ENCODE measurements at regions not wholly inside any gene's neighbourhood (a gene's known extent, or its start where the extent isn't known, plus 50 kb on each side); places are given as distances from the start of the nearest gene placed in this dataset.

DNA sequence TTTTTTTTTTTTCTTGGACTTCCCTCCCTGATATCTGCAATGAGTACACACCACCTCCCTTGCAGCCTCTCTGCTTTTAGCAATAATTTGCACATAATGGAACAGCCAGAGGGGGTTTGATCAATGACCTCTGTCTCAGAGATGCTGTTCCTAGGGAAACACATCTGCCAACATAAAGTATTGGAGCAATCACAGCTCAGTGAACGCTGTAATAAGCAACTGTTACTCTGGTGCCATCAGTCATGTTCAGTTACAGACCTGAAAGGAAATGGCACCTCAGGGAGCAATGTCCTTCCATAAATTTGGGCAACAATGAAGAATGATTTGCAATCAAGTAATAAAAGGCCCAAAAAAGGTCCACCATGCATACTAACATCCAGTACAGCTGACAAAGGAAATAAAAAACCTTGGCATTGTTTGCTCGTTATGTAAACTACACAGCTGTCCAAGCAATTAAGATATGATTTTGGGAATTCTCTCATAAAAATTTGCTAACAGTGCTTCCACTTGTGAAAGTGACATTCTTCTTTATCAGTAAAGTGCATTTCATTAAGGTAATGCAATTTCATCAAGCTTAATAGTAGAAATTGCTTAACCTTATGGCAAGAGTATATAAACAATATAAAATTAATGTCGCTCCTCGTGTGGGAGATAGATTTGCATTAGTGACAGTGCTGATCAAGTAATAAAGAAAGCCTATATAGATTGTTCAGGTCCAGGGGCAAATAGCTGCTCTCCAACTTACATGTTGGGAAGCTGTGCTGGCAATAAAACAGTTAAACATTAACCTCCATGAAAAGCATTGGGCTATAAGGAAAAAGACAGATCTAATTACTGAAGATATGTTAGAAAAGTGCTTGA is 167.8 kb downstream of the RASEF start:
- no peaks in the 10 kb centered on the region for H3K27me3 ChIP-seq (ENCODE audit: insufficient read depth, low read length)
- no peak overlapping the region for H3K27ac Mint-ChIP-seq
- no peak overlapping the region for H2BK5ac ChIP-seq (ENCODE audit: insufficient read length, low read length)
- H3K4me2 ChIP-seq (ENCODE audit: insufficient read depth, insufficient read length, low read length), result no peak overlapping the region
- no peak overlapping the region for H3K9ac ChIP-seq (ENCODE audit: extremely low read depth, insufficient read length, low read length)
- no peak overlapping the region for H3T11ph ChIP-seq (ENCODE audit: low read length)
- H3K18ac ChIP-seq (ENCODE audit: insufficient read length, low read depth, low read length), result no peak overlapping the region
- no peak overlapping the region for H2AFZ ChIP-seq (ENCODE audit: low read length)
- no peak overlapping the region for H4K91ac ChIP-seq (ENCODE audit: insufficient read length, low read depth, low read length)
- no peak overlapping the region for H3K56ac ChIP-seq (ENCODE audit: insufficient read length, low read depth, low read length)
- H3K36me3 Mint-ChIP-seq (ENCODE audit: insufficient read depth in 1 of 3, low read depth in 3 of 3), result peaks cover 4 to 11% (median 9%) of the 10 kb centered on the region in 3 experiments; a peak in 5 of 7 replicates
- no peak overlapping the region for H2BK20ac ChIP-seq (ENCODE audit: low read depth, low read length, poor library complexity, severe bottlenecking)
- H4K20me1 ChIP-seq (ENCODE audit: control insufficient read depth, insufficient read depth, insufficient read length), result no peaks in the 10 kb centered on the region
- no peak overlapping the region for H3K27ac ChIP-seq (ENCODE audit: insufficient read length, low read depth, low read length)
- H3K4ac ChIP-seq (ENCODE audit: low read depth, low read length), result no peak overlapping the region
- peaks cover 8% of the 10 kb centered on the region; the same call in 1 of the 2 replicates for H3K4me1 ChIP-seq (ENCODE audit: insufficient read depth, low read length)
- no peak overlapping the region for H4K8ac ChIP-seq (replicated peaks; ENCODE audit: insufficient read length, low read depth, low read length)
- no peak for TF ChIP-seq CTCF (conservative IDR thresholded peaks at IDR 0.05)
- WGBS (ENCODE audit: extremely low coverage, insufficient read length, low lambda C conversion rate), result no CpG with 5 or more reads among the region's 4 CpGs
- no peak overlapping the region for H4K5ac ChIP-seq (ENCODE audit: insufficient read length, low read depth, low read length)
- H2AK5ac ChIP-seq (ENCODE audit: insufficient read length, low read length), result no peak overlapping the region
- no peak overlapping the region for H3K14ac ChIP-seq (ENCODE audit: insufficient read depth, low read length)
- no peak overlapping the region for H2BK12ac ChIP-seq (ENCODE audit: insufficient read length, low read depth, low read length)
- H3K79me2 ChIP-seq (ENCODE audit: insufficient read depth, low read length), result no peaks in the 10 kb centered on the region
- peaks cover 7 to 19% of the 10 kb centered on the region in 2 experiments; a peak in 3 of 4 replicates for H3K4me1 Mint-ChIP-seq
- H3K9me3 ChIP-seq (ENCODE audit: control insufficient read depth, low read depth, low read length), result no peaks in the 10 kb centered on the region
- no peak overlapping the region for H3K4me3 Mint-ChIP-seq
- DNase-seq, result no peak
- H3K23me2 ChIP-seq (ENCODE audit: insufficient read length, low read depth, low read length, poor library complexity, severe bottlenecking), result no peaks in the 10 kb centered on the region
- H3K23ac ChIP-seq (ENCODE audit: insufficient read length, low read depth, low read length), result no peak overlapping the region
- no peak overlapping the region for H2BK15ac ChIP-seq (ENCODE audit: low read depth, low read length)
- H3K27me3 Mint-ChIP-seq (ENCODE audit: low read depth), result no peaks in the 10 kb centered on the region
- H3K79me1 ChIP-seq (ENCODE audit: insufficient read depth, low read depth, low read length, poor library complexity, severe bottlenecking), result no peaks in the 10 kb centered on the region
- no peak overlapping the region for H2BK120ac ChIP-seq (ENCODE audit: low read depth, low read length, poor library complexity, severe bottlenecking)
- H3K9me3 Mint-ChIP-seq, result peaks cover 0 to 9% of the 10 kb centered on the region in 2 experiments; a peak in 2 of 5 replicates
